Prostate gland (tissue), 2 donors: ENCODE measurements at regions not wholly inside any gene's neighbourhood (a gene's known extent, or its start where the extent isn't known, plus 50 kb on each side); places are given as distances from the start of the nearest gene placed in this dataset.

ENCODE experiments used
- POLR2A ChIP-seq: fragments of 450-650 bp; IDR thresholded peaks from one replicate; pipeline ENCODE4 v1.6.1; 2016; ENCODE audit warnings: antibody characterized with exemption, mild to moderate bottlenecking
- POLR2AphosphoS5 ChIP-seq: sonication (generic); formaldehyde crosslinking; IDR thresholded peaks from one replicate; pipeline ENCODE4 v1.6.1; 2017; ENCODE audit warnings: antibody characterized with exemption
- TF ChIP-seq, protein P1 (sequence below), 4 experiments: fragments of 200-600 bp in 2 of 4; fragments of 450-650 bp in 2 of 4; sonication (generic) in 2 of 4; IDR thresholded peaks; 1 replicate in 3 of 4; 2 replicates in 1 of 4; pipeline ENCODE4 v1.5.1; 2016 to 2019; ENCODE audit warnings: antibody characterized with exemption in 4 of 4, mild to moderate bottlenecking in 2 of 4, moderate library complexity in 2 of 4

DNA sequence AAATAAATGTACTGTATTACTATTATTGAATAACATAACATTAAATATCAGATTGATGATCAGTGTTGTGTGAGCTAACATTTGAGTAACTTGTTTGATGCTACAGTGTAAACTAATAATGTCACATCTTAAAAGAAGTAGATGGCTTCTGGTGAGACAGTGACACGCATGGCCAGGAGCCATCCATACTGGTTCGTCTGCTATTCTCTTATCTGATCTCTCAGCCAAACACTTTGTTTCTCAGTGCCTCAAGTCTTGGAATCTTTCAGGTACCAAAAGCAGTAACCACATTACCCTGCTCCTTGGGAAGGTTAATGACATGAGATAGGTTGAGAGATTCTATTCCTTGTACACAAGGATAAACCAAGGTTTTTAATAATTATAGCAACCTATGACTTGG is 198.1 kb upstream of the IGFBP7 start:
- TF ChIP-seq, protein P1, sequence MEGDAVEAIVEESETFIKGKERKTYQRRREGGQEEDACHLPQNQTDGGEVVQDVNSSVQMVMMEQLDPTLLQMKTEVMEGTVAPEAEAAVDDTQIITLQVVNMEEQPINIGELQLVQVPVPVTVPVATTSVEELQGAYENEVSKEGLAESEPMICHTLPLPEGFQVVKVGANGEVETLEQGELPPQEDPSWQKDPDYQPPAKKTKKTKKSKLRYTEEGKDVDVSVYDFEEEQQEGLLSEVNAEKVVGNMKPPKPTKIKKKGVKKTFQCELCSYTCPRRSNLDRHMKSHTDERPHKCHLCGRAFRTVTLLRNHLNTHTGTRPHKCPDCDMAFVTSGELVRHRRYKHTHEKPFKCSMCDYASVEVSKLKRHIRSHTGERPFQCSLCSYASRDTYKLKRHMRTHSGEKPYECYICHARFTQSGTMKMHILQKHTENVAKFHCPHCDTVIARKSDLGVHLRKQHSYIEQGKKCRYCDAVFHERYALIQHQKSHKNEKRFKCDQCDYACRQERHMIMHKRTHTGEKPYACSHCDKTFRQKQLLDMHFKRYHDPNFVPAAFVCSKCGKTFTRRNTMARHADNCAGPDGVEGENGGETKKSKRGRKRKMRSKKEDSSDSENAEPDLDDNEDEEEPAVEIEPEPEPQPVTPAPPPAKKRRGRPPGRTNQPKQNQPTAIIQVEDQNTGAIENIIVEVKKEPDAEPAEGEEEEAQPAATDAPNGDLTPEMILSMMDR (IDR thresholded peaks at IDR 0.05): no peak
- TF ChIP-seq POLR2AphosphoS5 (no peak), POLR2A (no peak)
